H9 (cell line): ENCODE measurements at regions not wholly inside any gene's neighbourhood (a gene's known extent, or its start where the extent isn't known, plus 50 kb on each side); places are given as distances from the start of the nearest gene placed in this dataset.

Experiments
- DNase-seq: peaks from one replicate; pipeline ENCODE4 v3.0.0-alpha.2; 2017
- H2AFZ ChIP-seq: one replicate; pipeline ENCODE4 v1.6.1; 2013; ENCODE audit warnings: mild to moderate bottlenecking, low read length, control low read depth, moderate library complexity
- H2AK5ac ChIP-seq: 2 replicates; pipeline ENCODE4 v1.6.1; 2013; ENCODE audit warnings: low read length, control low read depth, mixed read lengths; ENCODE audit not compliant: insufficient read length
- H2BK120ac ChIP-seq: one replicate; pipeline ENCODE4 v1.6.1; 2013; ENCODE audit warnings: low read depth, mild to moderate bottlenecking, low read length, control low read depth, inconsistent platforms; ENCODE audit not compliant: poor library complexity, severe bottlenecking
- H2BK12ac ChIP-seq: 2 replicates; pipeline ENCODE4 v1.6.1; 2013; ENCODE audit warnings: low read length, control low read depth, mixed read lengths, low read depth; ENCODE audit not compliant: insufficient read length
- H2BK15ac ChIP-seq: 2 replicates; pipeline ENCODE4 v1.6.1; 2013; ENCODE audit warnings: low read depth, low read length, control low read depth
- H2BK20ac ChIP-seq: one replicate; pipeline ENCODE4 v1.6.1; 2013; ENCODE audit warnings: low read depth, mild to moderate bottlenecking, low read length, control low read depth, inconsistent platforms; ENCODE audit not compliant: poor library complexity, severe bottlenecking
- H2BK5ac ChIP-seq: 2 replicates; pipeline ENCODE4 v1.6.1; 2013; ENCODE audit warnings: low read length, control low read depth, mixed read lengths; ENCODE audit not compliant: insufficient read length
- H3K14ac ChIP-seq: 2 replicates; pipeline ENCODE4 v1.6.1; 2013; ENCODE audit warnings: low read length, control low read depth; ENCODE audit not compliant: insufficient read depth
- H3K18ac ChIP-seq: 2 replicates; pipeline ENCODE4 v1.6.1; 2013; ENCODE audit warnings: low read depth, mild to moderate bottlenecking, mixed read lengths, low read length, control low read depth; ENCODE audit not compliant: insufficient read length
- H3K23ac ChIP-seq: 2 replicates; pipeline ENCODE4 v1.6.1; 2013; ENCODE audit warnings: low read length, control low read depth, mixed read lengths, low read depth; ENCODE audit not compliant: insufficient read length
- H3K23me2 ChIP-seq: 2 replicates; pipeline ENCODE4 v1.6.1; 2013; ENCODE audit warnings: low read depth, mild to moderate bottlenecking, mixed read lengths, low read length, control low read depth; ENCODE audit not compliant: insufficient read length, poor library complexity, severe bottlenecking
- H3K27ac ChIP-seq: 2 replicates; pipeline ENCODE4 v1.5.1; 2013; ENCODE audit warnings: low read length, control low read depth, mixed read lengths, low read depth; ENCODE audit not compliant: insufficient read length
- H3K27me3 ChIP-seq: 2 replicates; pipeline ENCODE4 v1.6.1; 2013; ENCODE audit warnings: low read length, control low read depth, inconsistent platforms; ENCODE audit not compliant: insufficient read depth
- H3K4ac ChIP-seq: 2 replicates; pipeline ENCODE4 v1.6.1; 2013; ENCODE audit warnings: low read depth, mild to moderate bottlenecking, control low read depth, inconsistent platforms, low read length, moderate library complexity
- H3K4me1 ChIP-seq: 2 replicates; pipeline ENCODE4 v1.6.1; 2013; ENCODE audit warnings: low read length, control low read depth, inconsistent platforms; ENCODE audit not compliant: insufficient read depth
- H3K4me2 ChIP-seq: 2 replicates; pipeline ENCODE4 v1.6.1; 2013; ENCODE audit warnings: low read length, control low read depth, mixed read lengths; ENCODE audit not compliant: insufficient read length, insufficient read depth
- H3K56ac ChIP-seq: 2 replicates; pipeline ENCODE4 v1.6.1; 2013; ENCODE audit warnings: low read depth, mild to moderate bottlenecking, mixed read lengths, low read length, control low read depth; ENCODE audit not compliant: insufficient read length
- H3K79me1 ChIP-seq: 2 replicates; pipeline ENCODE4 v1.6.1; 2013; ENCODE audit warnings: low read depth, mild to moderate bottlenecking, moderate library complexity, low read length, control low read depth, inconsistent platforms; ENCODE audit not compliant: insufficient read depth, poor library complexity, severe bottlenecking
- H3K79me2 ChIP-seq: 2 replicates; pipeline ENCODE4 v1.6.1; 2013; ENCODE audit warnings: low read length, control low read depth, inconsistent platforms; ENCODE audit not compliant: insufficient read depth
- H3K9ac ChIP-seq: 2 replicates; pipeline ENCODE4 v1.6.1; 2013; ENCODE audit warnings: low read length, control low read depth, mixed read lengths; ENCODE audit not compliant: insufficient read length; ENCODE audit errors: extremely low read depth
- H3K9me3 ChIP-seq: one replicate; pipeline ENCODE4 v1.6.1; 2013; ENCODE audit warnings: low read depth, low read length, inconsistent platforms; ENCODE audit not compliant: control insufficient read depth
- H3T11ph ChIP-seq: one replicate; pipeline ENCODE4 v1.6.1; 2013; ENCODE audit warnings: mild to moderate bottlenecking, low read length, control low read depth, inconsistent platforms
- H4K20me1 ChIP-seq: one replicate; pipeline ENCODE4 v1.6.1; 2013; ENCODE audit not compliant: control insufficient read depth, insufficient read length, insufficient read depth
- H4K5ac ChIP-seq: 2 replicates; pipeline ENCODE4 v1.6.1; 2013; ENCODE audit warnings: low read depth, mild to moderate bottlenecking, mixed read lengths, low read length, control low read depth; ENCODE audit not compliant: insufficient read length
- H4K8ac ChIP-seq: replicated peaks from 2 replicates; pipeline ENCODE4 v1.6.1; 2013; ENCODE audit warnings: low read length, control low read depth, mixed read lengths, low read depth; ENCODE audit not compliant: insufficient read length
- H4K91ac ChIP-seq: 2 replicates; pipeline ENCODE4 v1.6.1; 2013; ENCODE audit warnings: low read depth, mild to moderate bottlenecking, moderate library complexity, mixed read lengths, low read length, control low read depth; ENCODE audit not compliant: insufficient read length
- H3K27ac Mint-ChIP-seq, 3 experiments: 2 replicates in 2 of 3; 3 replicates in 1 of 3; pipeline ENCODE4 v1.8.0; 2020 to 2021; ENCODE audit warnings: mixed read lengths in 3 of 3, mild to moderate bottlenecking in 1 of 3, moderate library complexity in 1 of 3
- H3K27me3 Mint-ChIP-seq: 2 replicates; pipeline ENCODE4 v1.8.0; 2021; ENCODE audit warnings: low read depth, mild to moderate bottlenecking, moderate library complexity, mixed read lengths
- H3K36me3 Mint-ChIP-seq, 3 experiments: 2 replicates in 2 of 3; 3 replicates in 1 of 3; pipeline ENCODE4 v1.8.0; 2020 to 2021; ENCODE audit warnings: low read depth in 3 of 3, mixed read lengths in 3 of 3; ENCODE audit not compliant: insufficient read depth in 1 of 3
- H3K4me1 Mint-ChIP-seq, 2 experiments: 2 replicates each; pipeline ENCODE4 v1.8.0; 2020; ENCODE audit warnings: mixed read lengths in 2 of 2
- H3K4me3 Mint-ChIP-seq, 2 experiments: 2 replicates in 1 of 2; 3 replicates in 1 of 2; pipeline ENCODE4 v1.8.0; 2020 to 2021; ENCODE audit warnings: mild to moderate bottlenecking in 2 of 2, mixed read lengths in 2 of 2, moderate library complexity in 1 of 2
- H3K9me3 Mint-ChIP-seq, 2 experiments: 2 replicates in 1 of 2; 3 replicates in 1 of 2; pipeline ENCODE4 v1.8.0; 2020; ENCODE audit warnings: mild to moderate bottlenecking in 2 of 2, mixed read lengths in 2 of 2, moderate library complexity in 1 of 2
- CTCF ChIP-seq: fragments of 200-600 bp; sonication (generic); conservative IDR thresholded peaks from 3 replicates; pipeline ENCODE4 v1.8.0; 2021; ENCODE audit warnings: antibody characterized with exemption, mild to moderate bottlenecking
- WGBS: extraction: QIAGEN DNeasy Blood & Tissue Kit; methylation state at CpG from one replicate; pipeline ENCODE4 v1.1.7; 2013; ENCODE audit warnings: missing lambda C conversion rate, low lambda C conversion rate, mixed read lengths; ENCODE audit not compliant: insufficient read length; ENCODE audit errors: extremely low coverage; 5-methylcytosine and 5-hydroxymethylcytosine counted together

- no peaks in the 10 kb centered on the region for H3K27me3 ChIP-seq
- no peak overlapping the region for H3K56ac ChIP-seq
- no peak overlapping the region for H3K4me3 Mint-ChIP-seq
- H4K20me1 ChIP-seq, result no peaks in the 10 kb centered on the region
- H3T11ph ChIP-seq, result no peak overlapping the region
- WGBS, result no CpG with 5 or more reads among the region's 1 CpG
- H2BK20ac ChIP-seq, result no peak overlapping the region
- 0 out of 5 replicates have a peak, but pooled peaks cover 0 to 2% of the 10 kb centered on the region in 2 experiments for H3K9me3 Mint-ChIP-seq
- H3K4me1 ChIP-seq, result no peaks in the 10 kb centered on the region
- no peak overlapping the region for H3K27ac Mint-ChIP-seq
- no peak overlapping the region for H4K8ac ChIP-seq
- no peaks in the 10 kb centered on the region for H3K9me3 ChIP-seq
- no peaks in the 10 kb centered on the region for H3K23me2 ChIP-seq
- no peak overlapping the region for H4K5ac ChIP-seq
- no peak overlapping the region for H2AK5ac ChIP-seq
- no peak overlapping the region for H2BK120ac ChIP-seq
- H2BK15ac ChIP-seq, result no peak overlapping the region
- no peaks in the 10 kb centered on the region for H3K79me1 ChIP-seq
- H3K23ac ChIP-seq, result no peak overlapping the region
- no peak for DNase-seq
- H3K27ac ChIP-seq, result no peak overlapping the region
- no peaks in the 10 kb centered on the region for H3K79me2 ChIP-seq
- H3K27me3 Mint-ChIP-seq, result no peaks in the 10 kb centered on the region
- no peak overlapping the region for H3K4ac ChIP-seq
- H3K14ac ChIP-seq, result no peak overlapping the region
- H2BK12ac ChIP-seq, result no peak overlapping the region
- H3K9ac ChIP-seq, result no peak overlapping the region
- H3K4me1 Mint-ChIP-seq, result no peaks in the 10 kb centered on the region
- TF ChIP-seq CTCF, result no peak
- no peak overlapping the region for H3K18ac ChIP-seq
- no peak overlapping the region for H3K4me2 ChIP-seq
- H2AFZ ChIP-seq, result no peak overlapping the region
- H3K36me3 Mint-ChIP-seq, result no peaks in the 10 kb centered on the region
- no peak overlapping the region for H4K91ac ChIP-seq
- no peak overlapping the region for H2BK5ac ChIP-seq
Measured at GRCh38 chr5:96236051-96236450, 197.0 kb downstream of the PCSK1 start.
